Vagina (tissue), 2 donors: ENCODE measurements at regions not wholly inside any gene's neighbourhood (a gene's known extent, or its start where the extent isn't known, plus 50 kb on each side); places are given as distances from the start of the nearest gene placed in this dataset.

ENCODE experiments used
- CTCF ChIP-seq, 3 experiments: fragments of 450-650 bp in 2 of 3; fragments of 200-600 bp in 1 of 3; sonication (generic) in 1 of 3; IDR thresholded peaks; one replicate each; pipeline ENCODE4 v1.5.1; 2017 to 2019; ENCODE audit warnings: antibody characterized with exemption in 3 of 3, mild to moderate bottlenecking in 2 of 3, moderate library complexity in 2 of 3
- POLR2AphosphoS5 ChIP-seq, 2 donors: sonication (generic); formaldehyde crosslinking; IDR thresholded peaks; one replicate each; pipeline ENCODE4 v1.9.0; 2017; ENCODE audit warnings: antibody characterized with exemption in 2 of 2, mild to moderate bottlenecking in 2 of 2, low read depth in 1 of 2; ENCODE audit not compliant: insufficient read depth in 1 of 2

GRCh38 chr10:63994371-63994770 lies 473.2 kb downstream of the REEP3 start:
- no peak for TF ChIP-seq POLR2AphosphoS5 (IDR thresholded peaks at IDR 0.05; ENCODE audit: insufficient read depth in 1 of 2, low read depth in 1 of 2)
- no peak for TF ChIP-seq CTCF (IDR thresholded peaks at IDR 0.05)
